ENCODE measurements at regions not wholly inside any gene's neighbourhood (a gene's known extent, or its start where the extent isn't known, plus 50 kb on each side); places are given as distances from the start of the nearest gene placed in this dataset.

GRCh38 chr16:60041671-60042070 is 1307.6 kb upstream of the GOT2 start:
- H3K27me3 ChIP-seq: no peaks in the 10 kb centered on the region
- DNase-seq (ENCODE audit: low spot score in 2 of 2): no peak

DNA sequence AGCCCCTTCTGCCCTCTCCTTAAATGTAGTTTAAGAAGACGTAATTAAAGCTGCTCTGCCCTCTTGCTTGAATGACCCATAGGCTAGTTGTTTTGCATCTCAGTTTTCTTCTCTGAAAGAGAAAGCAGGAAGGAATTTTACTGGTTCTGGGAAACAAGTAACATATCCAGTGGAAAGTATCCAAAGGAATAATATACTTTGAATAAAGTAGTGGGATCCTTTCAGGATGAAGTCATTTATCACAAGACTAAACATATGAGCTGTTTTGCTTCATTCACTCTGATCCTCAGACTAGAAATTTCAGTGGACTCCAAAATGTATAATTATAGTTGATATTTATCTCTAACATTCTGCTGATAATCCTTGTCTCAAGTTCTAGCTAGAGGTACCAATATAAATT is 1297.6 kb upstream of the GOT2 start:
- no peak overlapping the region for H3K27ac ChIP-seq
- no peaks in the 10 kb centered on the region for H3K36me3 ChIP-seq
- 88% methylated on average over 1 of the region's 1 CpG for WGBS
- no peak for TF ChIP-seq POLR2A (IDR thresholded peaks at IDR 0.05)
- TF ChIP-seq EP300 (IDR thresholded peaks at IDR 0.05): no peak
- TF ChIP-seq, protein P1, sequence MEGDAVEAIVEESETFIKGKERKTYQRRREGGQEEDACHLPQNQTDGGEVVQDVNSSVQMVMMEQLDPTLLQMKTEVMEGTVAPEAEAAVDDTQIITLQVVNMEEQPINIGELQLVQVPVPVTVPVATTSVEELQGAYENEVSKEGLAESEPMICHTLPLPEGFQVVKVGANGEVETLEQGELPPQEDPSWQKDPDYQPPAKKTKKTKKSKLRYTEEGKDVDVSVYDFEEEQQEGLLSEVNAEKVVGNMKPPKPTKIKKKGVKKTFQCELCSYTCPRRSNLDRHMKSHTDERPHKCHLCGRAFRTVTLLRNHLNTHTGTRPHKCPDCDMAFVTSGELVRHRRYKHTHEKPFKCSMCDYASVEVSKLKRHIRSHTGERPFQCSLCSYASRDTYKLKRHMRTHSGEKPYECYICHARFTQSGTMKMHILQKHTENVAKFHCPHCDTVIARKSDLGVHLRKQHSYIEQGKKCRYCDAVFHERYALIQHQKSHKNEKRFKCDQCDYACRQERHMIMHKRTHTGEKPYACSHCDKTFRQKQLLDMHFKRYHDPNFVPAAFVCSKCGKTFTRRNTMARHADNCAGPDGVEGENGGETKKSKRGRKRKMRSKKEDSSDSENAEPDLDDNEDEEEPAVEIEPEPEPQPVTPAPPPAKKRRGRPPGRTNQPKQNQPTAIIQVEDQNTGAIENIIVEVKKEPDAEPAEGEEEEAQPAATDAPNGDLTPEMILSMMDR (IDR thresholded peaks at IDR 0.05): no peak
- no peak for TF ChIP-seq POLR2AphosphoS5 (IDR thresholded peaks at IDR 0.05)
- DNase-seq (ENCODE audit: low spot score in 2 of 2): no peak
- H3K9me3 ChIP-seq: no peaks in the 10 kb centered on the region
- no peak overlapping the region for H3K4me3 ChIP-seq
- H3K4me1 ChIP-seq: no peaks in the 10 kb centered on the region
- H3K27me3 ChIP-seq: no peaks in the 10 kb centered on the region

More at GRCh38 chr16:60041671-60042070, 1307.6 kb upstream of the GOT2 start:
- H3K4me1 ChIP-seq: no peaks in the 10 kb centered on the region
- peaks cover 5% of the 10 kb centered on the region for H3K9me3 ChIP-seq
- no peak overlapping the region for H3K27ac ChIP-seq
- H3K4me3 ChIP-seq: no peak overlapping the region
- 59% methylated on average over 1 of the region's 1 CpG for WGBS
- TF ChIP-seq POLR2AphosphoS5 (IDR thresholded peaks at IDR 0.05) (no peak), POLR2A (IDR thresholded peaks at IDR 0.05) (no peak), EP300 (IDR thresholded peaks at IDR 0.05) (no peak)
- TF ChIP-seq, protein P1 (IDR thresholded peaks at IDR 0.05): no peak
- H3K36me3 ChIP-seq: no peaks in the 10 kb centered on the region

DNA sequence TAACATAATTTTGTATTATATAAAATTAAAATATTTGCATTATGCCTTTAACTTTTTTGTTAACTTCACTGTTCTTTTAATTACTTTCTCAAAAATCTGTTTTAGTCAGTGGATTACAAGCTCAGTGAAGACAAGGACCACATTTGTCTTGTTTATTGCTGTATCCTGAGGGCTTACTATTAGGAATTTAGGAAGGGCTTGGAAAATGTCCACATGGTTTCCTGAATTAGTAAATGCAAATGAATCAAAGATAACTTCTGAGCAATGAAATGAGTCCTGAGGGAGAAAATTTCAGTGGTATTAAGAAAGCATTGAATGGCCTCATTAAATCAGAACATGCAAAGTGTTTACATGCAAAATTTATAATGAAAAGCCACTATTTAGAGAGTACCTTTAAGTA is 1293.2 kb upstream of the GOT2 start:
- H3K27me3 ChIP-seq: no peaks in the 10 kb centered on the region
- DNase-seq (ENCODE audit: low spot score in 2 of 2): no peak
- no peak overlapping the region for H3K4me3 ChIP-seq
- TF ChIP-seq POLR2AphosphoS5 (IDR thresholded peaks at IDR 0.05): no peak
- TF ChIP-seq, protein P1 (IDR thresholded peaks at IDR 0.05): no peak
- TF ChIP-seq POLR2A (IDR thresholded peaks at IDR 0.05): no peak
- no peak for TF ChIP-seq EP300 (IDR thresholded peaks at IDR 0.05)
- H3K27ac ChIP-seq: no peak overlapping the region
- no peaks in the 10 kb centered on the region for H3K4me1 ChIP-seq
- H3K9me3 ChIP-seq: no peaks in the 10 kb centered on the region
- no peaks in the 10 kb centered on the region for H3K36me3 ChIP-seq

GRCh38 chr16:60013076-60013475 is 1279.0 kb upstream of the GOT2 start:
- H3K9me3 ChIP-seq: peaks cover 8% of the 10 kb centered on the region
- WGBS: 92% methylated on average over 3 of the region's 8 CpGs
- H3K4me3 ChIP-seq: no peak overlapping the region
- no peaks in the 10 kb centered on the region for H3K36me3 ChIP-seq
- DNase-seq (ENCODE audit: low spot score in 2 of 2): no peak
- TF ChIP-seq, protein P1 (IDR thresholded peaks at IDR 0.05): no peak
- TF ChIP-seq POLR2A (IDR thresholded peaks at IDR 0.05) (no peak), POLR2AphosphoS5 (IDR thresholded peaks at IDR 0.05) (no peak), EP300 (IDR thresholded peaks at IDR 0.05) (no peak)
- no peaks in the 10 kb centered on the region for H3K4me1 ChIP-seq
- no peak overlapping the region for H3K27ac ChIP-seq
- H3K27me3 ChIP-seq: no peaks in the 10 kb centered on the region

DNA sequence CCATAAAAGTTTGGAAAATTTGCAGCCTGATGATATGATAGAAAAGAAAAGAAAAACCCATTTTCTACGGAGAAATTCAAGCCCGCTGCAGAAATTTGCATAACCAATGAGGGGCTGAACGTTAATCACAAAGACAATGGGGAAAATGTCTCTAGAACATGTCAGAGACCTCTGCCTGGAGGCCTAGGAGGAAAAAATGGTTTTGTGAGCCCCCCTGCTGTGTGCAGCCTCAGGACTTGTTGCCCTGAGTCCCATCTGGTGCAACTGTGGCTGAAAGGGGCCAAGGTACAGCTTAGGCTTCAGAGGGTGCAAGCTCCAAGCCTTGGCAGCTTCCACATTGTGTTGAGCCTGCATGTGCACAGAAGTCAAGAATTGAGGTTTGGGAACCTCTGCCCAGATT is 1267.4 kb upstream of the GOT2 start:
- Histone ChIP-seq H3K27ac (no peak overlapping the region), H3K27me3 (no peaks in the 10 kb centered on the region)

More for the DNA sequence above, 1267.4 kb upstream of the GOT2 start:
- no peak for DNase-seq (ENCODE audit: low spot score in 2 of 2)
- TF ChIP-seq, protein P1 (IDR thresholded peaks at IDR 0.05): no peak
- TF ChIP-seq POLR2AphosphoS5 (IDR thresholded peaks at IDR 0.05) (no peak), POLR2A (IDR thresholded peaks at IDR 0.05) (no peak), EP300 (IDR thresholded peaks at IDR 0.05) (no peak)
- H3K36me3 ChIP-seq: no peaks in the 10 kb centered on the region
- no peaks in the 10 kb centered on the region for H3K9me3 ChIP-seq
- no peaks in the 10 kb centered on the region for H3K4me1 ChIP-seq
- H3K4me3 ChIP-seq: no peak overlapping the region
- WGBS: 69% methylated on average over 3 of the region's 3 CpGs
